Tibial nerve (tissue), 4 donors: ENCODE measurements at regions not wholly inside any gene's neighbourhood (a gene's known extent, or its start where the extent isn't known, plus 50 kb on each side); places are given as distances from the start of the nearest gene placed in this dataset.
"Not testable (repeated sequence)": the region's sequence is repeated elsewhere in the genome, so short reads cannot be mapped to it uniquely, and the experiment has no call there.

ENCODE experiments used
- DNase-seq, 2 donors: peaks; one replicate each; pipeline ENCODE4 v3.0.0-alpha.2; 2019; ENCODE audit warnings: low spot score in 2 of 2
- H3K27ac ChIP-seq, 4 donors: fragments of 200-600 bp; sonication (generic) in 3 of 4; one replicate each; pipeline ENCODE4 v1.5.1; 2017 to 2019; ENCODE audit warnings: mild to moderate bottlenecking in 1 of 4
- H3K27me3 ChIP-seq, 2 donors: fragments of 200-600 bp; sonication (generic) in 1 of 2; one replicate each; pipeline versions ENCODE4 v1.5.1 to v1.6.0; 2017 to 2019
- H3K36me3 ChIP-seq, 3 donors: fragments of 200-600 bp; sonication (generic); one replicate each; pipeline ENCODE4 v1.5.1; 2018 to 2019
- H3K4me1 ChIP-seq, 4 donors: fragments of 200-600 bp; sonication (generic) in 3 of 4; one replicate each; pipeline ENCODE4 v1.5.1; 2017 to 2019
- H3K4me3 ChIP-seq, 4 donors: fragments of 200-600 bp; sonication (generic) in 3 of 4; one replicate each; pipeline ENCODE4 v1.5.1; 2017 to 2019; ENCODE audit warnings: mild to moderate bottlenecking in 1 of 4, moderate library complexity in 1 of 4
- H3K9me3 ChIP-seq, 4 donors: fragments of 200-600 bp; sonication (generic) in 3 of 4; one replicate each; pipeline ENCODE4 v1.5.1; 2017 to 2019
- EP300 ChIP-seq, 2 donors: sonication (generic); formaldehyde crosslinking; IDR thresholded peaks; one replicate each; pipeline ENCODE4 v1.6.1; 2017; ENCODE audit warnings: antibody characterized with exemption in 2 of 2, mild to moderate bottlenecking in 1 of 2
- POLR2A ChIP-seq, 2 donors: fragments of 450-650 bp; IDR thresholded peaks; one replicate each; pipeline ENCODE4 v1.6.1; 2017; ENCODE audit warnings: antibody characterized with exemption in 2 of 2, mild to moderate bottlenecking in 2 of 2, moderate library complexity in 2 of 2
- WGBS, 2 donors: methylation state at CpG; one replicate each; pipeline ENCODE4 v1.1.5; 2018; 5-methylcytosine and 5-hydroxymethylcytosine counted together
- TF ChIP-seq, protein P1 (sequence below), 5 experiments: fragments of 200-600 bp in 3 of 5; fragments of 450-650 bp in 2 of 5; sonication (generic) in 3 of 5; IDR thresholded peaks; one replicate each; pipeline ENCODE4 v1.5.1; 2016 to 2019; ENCODE audit warnings: antibody characterized with exemption in 5 of 5, mild to moderate bottlenecking in 3 of 5, moderate library complexity in 2 of 5

- no peaks in the 10 kb centered on the region for H3K4me1 ChIP-seq
- no peak for TF ChIP-seq POLR2A (IDR thresholded peaks at IDR 0.05)
- TF ChIP-seq, protein P1, sequence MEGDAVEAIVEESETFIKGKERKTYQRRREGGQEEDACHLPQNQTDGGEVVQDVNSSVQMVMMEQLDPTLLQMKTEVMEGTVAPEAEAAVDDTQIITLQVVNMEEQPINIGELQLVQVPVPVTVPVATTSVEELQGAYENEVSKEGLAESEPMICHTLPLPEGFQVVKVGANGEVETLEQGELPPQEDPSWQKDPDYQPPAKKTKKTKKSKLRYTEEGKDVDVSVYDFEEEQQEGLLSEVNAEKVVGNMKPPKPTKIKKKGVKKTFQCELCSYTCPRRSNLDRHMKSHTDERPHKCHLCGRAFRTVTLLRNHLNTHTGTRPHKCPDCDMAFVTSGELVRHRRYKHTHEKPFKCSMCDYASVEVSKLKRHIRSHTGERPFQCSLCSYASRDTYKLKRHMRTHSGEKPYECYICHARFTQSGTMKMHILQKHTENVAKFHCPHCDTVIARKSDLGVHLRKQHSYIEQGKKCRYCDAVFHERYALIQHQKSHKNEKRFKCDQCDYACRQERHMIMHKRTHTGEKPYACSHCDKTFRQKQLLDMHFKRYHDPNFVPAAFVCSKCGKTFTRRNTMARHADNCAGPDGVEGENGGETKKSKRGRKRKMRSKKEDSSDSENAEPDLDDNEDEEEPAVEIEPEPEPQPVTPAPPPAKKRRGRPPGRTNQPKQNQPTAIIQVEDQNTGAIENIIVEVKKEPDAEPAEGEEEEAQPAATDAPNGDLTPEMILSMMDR (IDR thresholded peaks at IDR 0.05), result no peak
- no peak for TF ChIP-seq EP300 (IDR thresholded peaks at IDR 0.05)
- no peaks in the 10 kb centered on the region for H3K27me3 ChIP-seq
- H3K9me3 ChIP-seq, result no peaks in the 10 kb centered on the region
- 76 to 77% methylated on average over 6 of the region's 6 CpGs for WGBS, 2 donors
- no peaks in the 10 kb centered on the region for H3K36me3 ChIP-seq
- no peak overlapping the region for H3K4me3 ChIP-seq
- H3K27ac ChIP-seq, result no peak overlapping the region
- no peak for DNase-seq
Measured at GRCh38 chr6:15911753-15912504, 217.0 kb upstream of the MYLIP start.

DNA sequence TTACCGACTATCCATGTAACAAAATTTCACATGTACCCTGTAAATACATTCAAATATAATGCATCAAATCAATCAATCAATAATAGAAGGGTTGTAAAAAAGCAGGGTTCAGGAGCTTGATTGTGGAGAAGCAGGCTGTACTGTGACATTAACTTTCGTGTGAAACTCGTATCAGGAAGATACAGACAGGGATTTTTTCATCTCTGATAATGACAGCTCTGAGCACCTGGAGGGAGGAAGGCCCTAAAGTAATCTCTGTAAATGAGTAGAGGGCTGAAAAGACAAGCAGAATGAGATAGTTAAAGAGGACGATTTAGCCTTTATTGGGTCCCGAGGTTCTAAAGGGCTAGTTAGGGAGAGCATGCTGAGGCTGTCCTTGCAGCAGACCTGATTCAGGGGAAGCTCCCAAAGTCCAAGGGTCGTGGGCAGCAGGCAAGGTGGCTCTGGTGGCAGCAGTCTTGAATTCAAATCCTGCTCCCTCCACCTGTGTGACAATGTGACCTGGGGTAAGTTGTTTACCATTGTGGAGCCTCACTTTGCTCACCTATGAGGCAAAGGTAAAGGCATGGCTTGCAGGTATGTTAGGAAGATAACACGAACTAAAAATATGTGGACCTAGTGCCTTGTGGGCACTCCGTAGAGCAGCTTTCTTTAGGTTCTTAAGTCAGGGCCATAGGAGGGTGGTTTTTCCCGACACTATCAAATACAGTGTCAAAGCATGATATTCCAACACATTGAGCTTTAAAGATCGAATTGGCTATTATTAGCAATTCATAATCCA lies 219.4 kb upstream of the MYLIP start:
- no peaks in the 10 kb centered on the region for H3K4me1 ChIP-seq
- no peak overlapping the region for H3K4me3 ChIP-seq
- no peak overlapping the region for H3K27ac ChIP-seq
- H3K9me3 ChIP-seq, result no peaks in the 10 kb centered on the region
- TF ChIP-seq POLR2A (IDR thresholded peaks at IDR 0.05) (no peak), EP300 (IDR thresholded peaks at IDR 0.05) (no peak)
- TF ChIP-seq, protein P1 (IDR thresholded peaks at IDR 0.05), result no peak
- H3K36me3 ChIP-seq, result no peaks in the 10 kb centered on the region
- no peaks in the 10 kb centered on the region for H3K27me3 ChIP-seq
- no peak for DNase-seq
- WGBS, 2 donors, result 85 to 86% methylated on average over 10 of the region's 10 CpGs

DNA sequence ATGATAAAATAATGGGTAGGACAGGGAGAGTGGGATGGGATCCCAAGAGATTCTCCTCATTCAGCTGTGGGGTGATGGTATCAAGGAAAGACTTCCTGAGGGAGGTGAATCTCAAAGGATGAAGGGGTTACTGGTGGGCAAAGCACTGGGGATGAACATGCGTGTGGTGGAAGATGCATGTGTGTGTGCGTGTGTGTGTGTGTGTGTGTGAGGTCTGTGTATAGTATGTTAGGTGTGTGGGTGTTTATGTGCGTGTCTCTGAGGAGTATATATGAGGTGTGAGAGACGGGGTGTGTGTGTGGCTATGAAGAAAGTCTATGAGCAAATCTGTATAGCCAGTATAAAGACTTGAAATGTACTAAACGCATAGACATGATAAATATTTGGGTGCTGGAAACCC lies 220.0 kb upstream of the MYLIP start:
- Histone ChIP-seq H3K4me3 (no peak overlapping the region), H3K27ac (no peak overlapping the region), H3K27me3 (no peaks in the 10 kb centered on the region), H3K36me3 (no peaks in the 10 kb centered on the region), H3K9me3 (no peaks in the 10 kb centered on the region), H3K4me1 (no peaks in the 10 kb centered on the region)
- 79 to 90% methylated on average over 5 of the region's 5 CpGs for WGBS, 2 donors
- TF ChIP-seq, protein P1 (IDR thresholded peaks at IDR 0.05), result no peak
- TF ChIP-seq POLR2A (IDR thresholded peaks at IDR 0.05) (no peak), EP300 (IDR thresholded peaks at IDR 0.05) (no peak)
- no peak for DNase-seq

DNA sequence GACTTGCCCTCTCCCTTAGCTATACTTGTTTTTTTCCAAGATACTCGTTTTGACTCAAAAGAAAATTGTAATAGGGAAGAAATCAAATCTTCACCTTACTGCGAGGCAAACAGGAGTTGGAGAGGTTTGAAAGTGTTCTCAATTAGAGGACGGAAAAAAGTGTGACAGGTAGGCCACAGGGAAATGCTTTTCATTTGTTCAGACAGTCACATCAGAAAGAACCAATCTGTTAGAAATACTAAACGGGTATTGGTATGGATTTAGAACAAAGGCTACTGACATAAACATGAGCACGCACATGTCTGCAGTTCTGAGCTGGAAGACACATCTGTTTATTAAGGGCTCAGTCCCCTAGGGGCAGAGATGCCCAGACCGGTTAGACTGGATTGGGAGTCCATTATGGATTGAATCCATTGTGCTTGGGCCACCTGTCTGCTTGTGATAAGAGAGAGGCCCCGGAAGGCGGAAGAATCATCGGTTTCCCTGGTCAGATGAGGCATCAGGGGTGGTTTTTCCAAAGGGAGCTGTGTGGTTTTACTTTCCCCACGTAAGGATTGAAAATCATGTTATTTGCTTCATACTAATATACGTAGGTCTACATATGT lies 220.9 kb upstream of the MYLIP start:
- TF ChIP-seq, protein P1 (IDR thresholded peaks at IDR 0.05), result no peak
- TF ChIP-seq EP300 (IDR thresholded peaks at IDR 0.05) (no peak), POLR2A (IDR thresholded peaks at IDR 0.05) (no peak)
- no peaks in the 10 kb centered on the region for H3K36me3 ChIP-seq
- no peaks in the 10 kb centered on the region for H3K4me1 ChIP-seq
- no peak overlapping the region for H3K4me3 ChIP-seq
- no peaks in the 10 kb centered on the region for H3K27me3 ChIP-seq
- H3K9me3 ChIP-seq, result peaks cover 0 to 2% (median 0%) of the 10 kb centered on the region in 4 donors
- no peak for DNase-seq
- 83 to 86% methylated on average over 11 of the region's 11 CpGs for WGBS, 2 donors
- no peak overlapping the region for H3K27ac ChIP-seq

DNA sequence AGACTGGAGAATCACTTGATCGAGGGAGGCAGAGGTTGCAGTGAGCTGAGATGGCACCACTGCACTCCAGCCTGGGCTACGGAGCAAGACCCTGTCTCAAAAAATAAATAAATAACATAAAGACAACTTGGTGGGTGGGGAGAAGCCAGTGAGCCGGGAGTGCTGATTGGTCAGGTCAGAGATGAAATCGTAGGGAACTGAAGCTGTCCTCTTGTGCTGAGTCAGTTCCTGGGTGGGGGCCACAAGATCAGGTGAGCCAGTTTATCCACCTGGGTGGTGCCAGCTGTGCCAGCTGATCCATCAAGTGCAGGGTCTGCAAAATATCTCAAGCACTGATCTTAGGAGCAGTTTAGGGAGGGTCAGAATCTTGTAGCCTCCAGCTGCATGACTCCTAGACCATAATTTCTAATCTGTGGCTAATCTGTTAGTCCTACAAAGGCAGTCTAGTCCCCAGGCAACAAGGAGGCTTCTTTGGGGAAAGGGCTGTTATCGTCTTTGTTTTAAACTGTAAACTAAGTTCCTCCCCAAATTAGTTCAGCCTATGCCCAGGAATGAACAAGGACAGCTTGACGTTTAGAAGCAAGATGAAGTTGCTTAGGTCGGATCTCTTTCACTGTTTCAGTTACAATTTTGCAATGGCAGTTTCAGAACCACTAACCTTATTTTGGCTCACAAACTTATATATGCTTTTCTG lies 221.5 kb upstream of the MYLIP start:
- not testable (repeated sequence) for H3K36me3 ChIP-seq, H3K4me1 ChIP-seq, H3K4me3 ChIP-seq, H3K9me3 ChIP-seq, H3K27ac ChIP-seq, DNase-seq, H3K27me3 ChIP-seq
- WGBS, 2 donors, result 73 to 78% methylated on average over 7 of the region's 7 CpGs
